A673 (cell line): ENCODE measurements at regions not wholly inside any gene's neighbourhood (a gene's known extent, or its start where the extent isn't known, plus 50 kb on each side); places are given as distances from the start of the nearest gene placed in this dataset.

Experiments used
- CTCF ChIP-seq: fragments of 300-800, 200-600 bp; sonication (generic); conservative IDR thresholded peaks from 2 replicates; pipeline ENCODE4 v1.5.1; 2017; ENCODE audit warnings: low read depth, mild to moderate bottlenecking, antibody characterized with exemption, low read length, moderate library complexity, mixed read lengths
- EZH2 ChIP-seq: fragments of 200-600 bp; sonication (generic); IDR thresholded peaks from 2 replicates; pipeline ENCODE4 v1.6.1; 2017; ENCODE audit warnings: borderline replicate concordance, low read depth, mild to moderate bottlenecking, mixed read lengths, antibody characterized with exemption, low read length; ENCODE audit not compliant: poor library complexity, severe bottlenecking

- TF ChIP-seq CTCF (no peak), EZH2 (no peak)
Observed at GRCh38 chr10:10617686-10618085, 400.0 kb upstream of the CELF2 start.
